GM10248 (cell line): ENCODE measurements at regions not wholly inside any gene's neighbourhood (a gene's known extent, or its start where the extent isn't known, plus 50 kb on each side); places are given as distances from the start of the nearest gene placed in this dataset.

Experiments used
- CTCF ChIA-PET: fragments of 300-600 bp; sonication (Branson Sonifier 250); formaldehyde crosslinking; extraction: SDS; loops from one replicate; lab custom pipeline; 2021; ENCODE audit warnings: antibody characterized with exemption; lab: Yijun Ruan, JAX
- POLR2A ChIA-PET: fragments of 350-650 bp; sonication (Branson Sonifier 250); formaldehyde crosslinking; extraction: SDS; loops from one replicate; lab custom pipeline; 2020; ENCODE audit warnings: antibody characterized with exemption; lab: Yijun Ruan, JAX
- DNase-seq: peaks from one replicate; pipeline ENCODE4 v3.0.0; 2012; ENCODE audit errors: extremely low spot score
- CTCF ChIP-seq: IDR thresholded peaks from 2 replicates; pipeline ENCODE4 v1.5.1; 2012; ENCODE audit warnings: mild to moderate bottlenecking, low read depth; ENCODE audit errors: extremely low read depth, missing control alignments, control extremely low read depth

- no peak for DNase-seq
- CTCF ChIA-PET, result interaction anchor here (1.2 to 1.7 kb wide), 2 partner anchors 8 to 18 kb away, joined by 3 to 6 read pairs; no protein-coding TSS in a partner anchor
- TF ChIP-seq CTCF, result no peak
- POLR2A ChIA-PET, result no interaction called here
Observed at GRCh38 chr2:128405467-128405900, 86.8 kb upstream of the HS6ST1 start.

GRCh38 chr2:128405981-128406613 lies 87.4 kb upstream of the HS6ST1 start:
- no peak for DNase-seq
- CTCF ChIA-PET, result interaction anchor here (1.2 kb wide), 1 partner anchor 18 kb away, joined by 3 read pairs; no protein-coding TSS in a partner anchor
- POLR2A ChIA-PET, result no interaction called here
- no peak for TF ChIP-seq CTCF

GRCh38 chr2:128406736-128407554 lies 88.3 kb upstream of the HS6ST1 start:
- ChIA-PET POLR2A (no interaction called here), CTCF (no interaction called here)
- DNase-seq, result no peak
- TF ChIP-seq CTCF, result no peak

- no peak for DNase-seq
- CTCF ChIA-PET, result no interaction called here
- POLR2A ChIA-PET, result no interaction called here
- no peak for TF ChIP-seq CTCF
Observed at GRCh38 chr2:128408349-128409305, 90.0 kb upstream of the HS6ST1 start.

DNA sequence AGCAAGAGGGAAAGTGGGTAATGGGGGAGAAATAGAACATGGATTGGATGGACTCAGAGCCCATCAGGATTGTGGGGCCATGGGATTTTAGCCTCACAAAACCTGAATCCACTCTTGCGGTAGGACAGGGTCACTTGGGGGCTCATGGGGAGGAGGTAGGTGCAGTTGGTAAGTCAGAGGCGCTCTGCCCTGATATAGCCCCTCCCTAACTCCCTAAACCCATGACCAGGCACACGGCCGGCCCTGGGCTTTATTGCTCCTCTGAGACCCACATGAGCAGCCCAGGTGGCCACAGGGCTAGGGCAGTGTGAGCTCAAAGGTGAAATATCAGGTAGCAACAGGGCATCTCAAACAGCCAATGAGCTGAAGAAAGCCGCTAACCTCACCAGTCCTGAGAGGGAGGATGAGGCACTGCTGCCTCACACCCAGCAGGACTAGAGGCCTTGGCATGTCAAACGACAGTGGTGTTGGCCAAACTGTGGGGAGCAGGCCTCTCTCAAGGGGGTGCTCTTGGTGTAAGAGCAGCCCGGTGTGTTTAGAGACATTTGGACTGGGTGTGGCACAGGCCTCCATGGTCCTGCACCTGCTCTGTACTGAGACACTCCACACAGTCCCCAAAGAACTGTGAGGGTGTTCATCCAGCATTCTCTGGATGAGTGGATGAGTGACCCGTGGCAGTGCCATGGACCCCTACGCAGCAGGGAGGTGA lies 90.8 kb upstream of the HS6ST1 start:
- ChIA-PET CTCF (no interaction called here), POLR2A (no interaction called here)
- TF ChIP-seq CTCF, result no peak
- DNase-seq, result no peak
